IMR-90 (cell line): ENCODE measurements at regions not wholly inside any gene's neighbourhood (a gene's known extent, or its start where the extent isn't known, plus 50 kb on each side); places are given as distances from the start of the nearest gene placed in this dataset.

ENCODE experiments used
- BHLHE40 ChIP-seq: fragments of 150-350 bp; IDR thresholded peaks from 2 replicates; pipeline ENCODE4 v1.6.1; 2016; ENCODE audit warnings: mild to moderate bottlenecking, low read depth, low read length
- CEBPB ChIP-seq: IDR thresholded peaks from 2 replicates; pipeline ENCODE4 v1.6.1; 2012; ENCODE audit warnings: low read depth, low read length, improper control_type of control experiment
- CHD1 ChIP-seq: IDR thresholded peaks from 2 replicates; pipeline ENCODE4 v1.6.1; 2012; ENCODE audit warnings: low read depth, low read length, improper control_type of control experiment
- CTCF ChIP-seq: conservative IDR thresholded peaks from 2 replicates; pipeline ENCODE4 v1.5.1; 2012; ENCODE audit warnings: mild to moderate bottlenecking, low read depth, low read length, improper control_type of control experiment
- NFE2L2 ChIP-seq: fragments of 150-350 bp; IDR thresholded peaks from 2 replicates; pipeline ENCODE4 v1.6.1; 2016; ENCODE audit warnings: low read depth, mild to moderate bottlenecking, low read length
- POLR2A ChIP-seq: IDR thresholded peaks from 2 replicates; pipeline ENCODE4 v1.6.1; 2012; ENCODE audit warnings: mild to moderate bottlenecking, low read depth, low read length
- RAD21 ChIP-seq: IDR thresholded peaks from 2 replicates; pipeline ENCODE4 v1.6.1; 2012; ENCODE audit warnings: low read length, improper control_type of control experiment
- RCOR1 ChIP-seq: IDR thresholded peaks from 2 replicates; pipeline ENCODE4 v1.6.1; 2012; ENCODE audit warnings: mild to moderate bottlenecking, low read length, improper control_type of control experiment; ENCODE audit not compliant: insufficient replicate concordance
- RFX5 ChIP-seq: IDR thresholded peaks from 2 replicates; pipeline ENCODE4 v1.8.0; 2012; ENCODE audit warnings: low read depth, mild to moderate bottlenecking, low read length, moderate library complexity
- SMC3 ChIP-seq: fragments of 150-350 bp; IDR thresholded peaks from 2 replicates; pipeline ENCODE4 v1.6.1; 2016; ENCODE audit warnings: low read depth, mild to moderate bottlenecking, antibody characterized with exemption, low read length, moderate library complexity
- TF ChIP-seq, protein P1 (sequence below): fragments of 150-350 bp; IDR thresholded peaks from 2 replicates; pipeline ENCODE4 v1.6.1; 2017; ENCODE audit warnings: mild to moderate bottlenecking, antibody characterized with exemption, low read length, low read depth

GRCh38 chr9:1151691-1152090 is 101.5 kb downstream of the DMRT2 start:
- TF ChIP-seq POLR2A (no peak), CTCF (no peak), CEBPB (no peak), RAD21 (no peak), RCOR1 (no peak), BHLHE40 (no peak), NFE2L2 (no peak), RFX5 (no peak), SMC3 (no peak), CHD1 (no peak)
- TF ChIP-seq, protein P1, sequence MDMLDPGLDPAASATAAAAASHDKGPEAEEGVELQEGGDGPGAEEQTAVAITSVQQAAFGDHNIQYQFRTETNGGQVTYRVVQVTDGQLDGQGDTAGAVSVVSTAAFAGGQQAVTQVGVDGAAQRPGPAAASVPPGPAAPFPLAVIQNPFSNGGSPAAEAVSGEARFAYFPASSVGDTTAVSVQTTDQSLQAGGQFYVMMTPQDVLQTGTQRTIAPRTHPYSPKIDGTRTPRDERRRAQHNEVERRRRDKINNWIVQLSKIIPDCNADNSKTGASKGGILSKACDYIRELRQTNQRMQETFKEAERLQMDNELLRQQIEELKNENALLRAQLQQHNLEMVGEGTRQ, result no peak
